Uterus (tissue), 3 donors: ENCODE measurements at regions not wholly inside any gene's neighbourhood (a gene's known extent, or its start where the extent isn't known, plus 50 kb on each side); places are given as distances from the start of the nearest gene placed in this dataset.

Source experiments
- DNase-seq, 2 donors: peaks; one replicate each; pipeline ENCODE4 v3.0.0-alpha.2; 2019 to 2020
- H3K27ac ChIP-seq, 2 donors: fragments of 200-600 bp; sonication (generic); 1 replicate in 1 of 2; 2 replicates in 1 of 2; pipeline ENCODE4 v1.5.1; 2016 to 2018
- H3K27me3 ChIP-seq, 2 donors: fragments of 200-600 bp; sonication (generic); one replicate each; pipeline ENCODE4 v1.5.1; 2018 to 2019; ENCODE audit warnings: control low read depth in 1 of 2
- H3K36me3 ChIP-seq, 2 donors: fragments of 200-600 bp; sonication (generic); one replicate each; pipeline ENCODE4 v1.5.1; 2019; ENCODE audit warnings: control low read depth in 1 of 2
- H3K4me1 ChIP-seq, 2 donors: fragments of 200-600 bp; sonication (generic); one replicate each; pipeline ENCODE4 v1.5.1; 2018 to 2019; ENCODE audit warnings: control low read depth in 1 of 2
- H3K4me3 ChIP-seq, 2 donors: fragments of 200-600 bp; sonication (generic); 1 replicate in 1 of 2; 2 replicates in 1 of 2; pipeline ENCODE4 v1.5.1; 2018 to 2019; ENCODE audit warnings: mild to moderate bottlenecking in 1 of 2
- H3K9me3 ChIP-seq, 2 donors: fragments of 200-600 bp; sonication (generic); one replicate each; pipeline ENCODE4 v1.5.1; 2019; ENCODE audit warnings: control low read depth in 1 of 2
- CTCF ChIP-seq, 4 experiments: fragments of 200-600 bp in 2 of 4; fragments of 450-650 bp in 2 of 4; sonication (generic) in 2 of 4; IDR thresholded peaks; one replicate each; pipeline ENCODE4 v1.5.1; 2016 to 2019; ENCODE audit warnings: antibody characterized with exemption in 4 of 4, mild to moderate bottlenecking in 2 of 4, moderate library complexity in 1 of 4
- POLR2A ChIP-seq, 2 donors: fragments of 450-650 bp; IDR thresholded peaks; one replicate each; pipeline ENCODE4 v1.6.1; 2016; ENCODE audit warnings: antibody characterized with exemption in 2 of 2, mild to moderate bottlenecking in 1 of 2, moderate library complexity in 1 of 2
- intact Hi-C: fragments of 100-400 bp; cut with DNase I; formaldehyde crosslinking; loops from one replicate; pipeline ENCODE4 v1.15.1; 2023; ENCODE audit warnings: low total_unique reads
- donor health status: DM: yes; HTN: yes; CAD: no.

GRCh38 chr9:117511852-117512481, 97.1 kb upstream of the ASTN2 start:
- Histone ChIP-seq H3K36me3 (no peaks in the 10 kb centered on the region), H3K9me3 (no peaks in the 10 kb centered on the region), H3K4me1 (no peaks in the 10 kb centered on the region), H3K27me3 (no peaks in the 10 kb centered on the region), H3K27ac (no peak overlapping the region), H3K4me3 (no peak overlapping the region)
- TF ChIP-seq POLR2A (IDR thresholded peaks at IDR 0.05) (no peak), CTCF (IDR thresholded peaks at IDR 0.05) (no peak)
- intact Hi-C loops = no loop called here
- DNase-seq = no peak

- intact Hi-C loops = no loop called here
- TF ChIP-seq CTCF (IDR thresholded peaks at IDR 0.05) = no peak
- no peak for TF ChIP-seq POLR2A (IDR thresholded peaks at IDR 0.05)
- DNase-seq = no peak
Measured at GRCh38 chr9:117496307-117496706, 81.5 kb upstream of the ASTN2 start.

GRCh38 chr9:117494401-117495090, 79.7 kb upstream of the ASTN2 start:
- no peak for TF ChIP-seq POLR2A (IDR thresholded peaks at IDR 0.05)
- DNase-seq = no peak
- no peak overlapping the region for H3K4me3 ChIP-seq
- H3K27ac ChIP-seq = no peak overlapping the region
- H3K4me1 ChIP-seq = no peaks in the 10 kb centered on the region
- no peaks in the 10 kb centered on the region for H3K36me3 ChIP-seq
- H3K27me3 ChIP-seq = no peaks in the 10 kb centered on the region
- no peaks in the 10 kb centered on the region for H3K9me3 ChIP-seq
- intact Hi-C loops = no loop called here

More at GRCh38 chr9:117496307-117496706, 81.5 kb upstream of the ASTN2 start:
- Histone ChIP-seq H3K9me3 (no peaks in the 10 kb centered on the region), H3K36me3 (no peaks in the 10 kb centered on the region), H3K27ac (no peak overlapping the region), H3K4me1 (no peaks in the 10 kb centered on the region), H3K27me3 (no peaks in the 10 kb centered on the region), H3K4me3 (no peak overlapping the region)

GRCh38 chr9:117492476-117492875, 77.6 kb upstream of the ASTN2 start:
- Histone ChIP-seq H3K27ac (no peak overlapping the region), H3K36me3 (no peaks in the 10 kb centered on the region), H3K9me3 (no peaks in the 10 kb centered on the region), H3K4me3 (no peak overlapping the region), H3K27me3 (no peaks in the 10 kb centered on the region), H3K4me1 (no peaks in the 10 kb centered on the region)
- no peak for TF ChIP-seq CTCF (IDR thresholded peaks at IDR 0.05)
- no peak for TF ChIP-seq POLR2A (IDR thresholded peaks at IDR 0.05)
- DNase-seq = no peak
- intact Hi-C loops = no loop called here

GRCh38 chr9:117491491-117491890, 76.6 kb upstream of the ASTN2 start:
- H3K36me3 ChIP-seq = no peaks in the 10 kb centered on the region
- no peak overlapping the region for H3K4me3 ChIP-seq
- DNase-seq = no peak
- no peaks in the 10 kb centered on the region for H3K4me1 ChIP-seq
- TF ChIP-seq POLR2A (IDR thresholded peaks at IDR 0.05) = no peak
- H3K27me3 ChIP-seq = no peaks in the 10 kb centered on the region
- no peak overlapping the region for H3K27ac ChIP-seq
- intact Hi-C loops = no loop called here
- H3K9me3 ChIP-seq = no peaks in the 10 kb centered on the region

- H3K27me3 ChIP-seq = peaks cover 0 to 3% of the 10 kb centered on the region in 2 donors
- H3K36me3 ChIP-seq = no peaks in the 10 kb centered on the region
- no peak overlapping the region for H3K27ac ChIP-seq
- intact Hi-C loops = no loop called here
- no peaks in the 10 kb centered on the region for H3K9me3 ChIP-seq
- no peak overlapping the region for H3K4me3 ChIP-seq
- TF ChIP-seq POLR2A (IDR thresholded peaks at IDR 0.05) (no peak), CTCF (IDR thresholded peaks at IDR 0.05) (no peak)
- H3K4me1 ChIP-seq = no peaks in the 10 kb centered on the region
- no peak for DNase-seq
Measured at GRCh38 chr9:117490199-117490598, 75.3 kb upstream of the ASTN2 start.
